ENCODE measurements at regions not wholly inside any gene's neighbourhood (a gene's known extent, or its start where the extent isn't known, plus 50 kb on each side); places are given as distances from the start of the nearest gene placed in this dataset.

- DNase-seq, result no peak
Observed at GRCh38 chr20:48292806-48293205, 507.5 kb upstream of the SULF2 start.

GRCh38 chr20:48291896-48292295, 506.6 kb upstream of the SULF2 start:
- no peak for DNase-seq

- DNase-seq, result no peak
Observed at GRCh38 chr20:48288930-48289507, 503.7 kb upstream of the SULF2 start.

- DNase-seq, result no peak
Observed at GRCh38 chr20:48287552-48288170, 502.4 kb upstream of the SULF2 start.

- no peak for DNase-seq
Observed at GRCh38 chr20:48287021-48287494, 501.8 kb upstream of the SULF2 start.

- no peak for DNase-seq
Observed at GRCh38 chr20:48286601-48287000, 501.3 kb upstream of the SULF2 start.

- DNase-seq, result no peak
Observed at GRCh38 chr20:48285656-48286055, 500.4 kb upstream of the SULF2 start.

- DNase-seq, result no peak
Observed at GRCh38 chr20:48284837-48285236, 499.6 kb upstream of the SULF2 start.

GRCh38 chr20:48284315-48284714, 499.0 kb upstream of the SULF2 start:
- no peak for DNase-seq

GRCh38 chr20:48283470-48284110, 498.3 kb upstream of the SULF2 start:
- no peak for DNase-seq

GRCh38 chr20:48282591-48283228, 497.4 kb upstream of the SULF2 start:
- no peak for DNase-seq

GRCh38 chr20:48281501-48281900, 496.2 kb upstream of the SULF2 start:
- DNase-seq, result no peak

GRCh38 chr20:48278961-48279481, 493.7 kb upstream of the SULF2 start:
- DNase-seq, result no peak

GRCh38 chr20:48277266-48277665, 492.0 kb upstream of the SULF2 start:
- DNase-seq, result no peak

- DNase-seq, result no peak
Observed at GRCh38 chr20:48276021-48276342, 490.7 kb upstream of the SULF2 start.

GRCh38 chr20:48275286-48276020, 490.2 kb upstream of the SULF2 start:
- no peak for DNase-seq

GRCh38 chr20:48273843-48274242, 488.6 kb upstream of the SULF2 start:
- DNase-seq, result no peak

- no peak for DNase-seq
Observed at GRCh38 chr20:48270885-48271284, 485.6 kb upstream of the SULF2 start.

GRCh38 chr20:48267860-48268633, 482.8 kb upstream of the SULF2 start:
- no peak for DNase-seq

- DNase-seq, result no peak
Observed at GRCh38 chr20:48266571-48266970, 481.3 kb upstream of the SULF2 start.

- DNase-seq, result no peak
Observed at GRCh38 chr20:48265791-48266190, 480.5 kb upstream of the SULF2 start.

- DNase-seq, result no peak
Observed at GRCh38 chr20:48262955-48263354, 477.7 kb upstream of the SULF2 start.
